GM18909 (cell line): ENCODE measurements at regions not wholly inside any gene's neighbourhood (a gene's known extent, or its start where the extent isn't known, plus 50 kb on each side); places are given as distances from the start of the nearest gene placed in this dataset.

Experiments used
- ATAC-seq: cut with Tn5 transposase; IDR thresholded peaks from one replicate; pipeline ENCODE4 v1.9.1; 2021; ENCODE audit warnings: mild to moderate bottlenecking; ENCODE audit not compliant: unreplicated experiment, poor library complexity

DNA sequence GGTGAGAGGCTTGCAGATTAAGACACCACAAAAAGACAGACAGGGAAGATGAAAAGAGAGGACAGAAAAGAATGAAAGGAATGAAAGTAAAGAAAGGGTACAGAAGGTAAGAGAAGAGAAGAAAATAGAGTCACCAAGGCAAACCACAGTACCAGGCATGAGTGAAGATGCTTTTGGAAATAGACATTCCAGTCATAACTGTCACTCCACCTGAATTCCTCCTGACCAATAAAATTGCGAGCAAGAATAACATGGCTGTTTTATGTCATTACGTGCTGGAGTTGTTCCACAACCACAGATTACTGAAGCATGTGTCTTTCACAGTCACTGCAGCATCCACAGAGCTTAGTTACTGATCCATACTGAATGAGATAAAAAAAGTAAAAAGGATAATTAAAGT, 864.9 kb upstream of the SLIT2 start:
- ATAC-seq = no peak

DNA sequence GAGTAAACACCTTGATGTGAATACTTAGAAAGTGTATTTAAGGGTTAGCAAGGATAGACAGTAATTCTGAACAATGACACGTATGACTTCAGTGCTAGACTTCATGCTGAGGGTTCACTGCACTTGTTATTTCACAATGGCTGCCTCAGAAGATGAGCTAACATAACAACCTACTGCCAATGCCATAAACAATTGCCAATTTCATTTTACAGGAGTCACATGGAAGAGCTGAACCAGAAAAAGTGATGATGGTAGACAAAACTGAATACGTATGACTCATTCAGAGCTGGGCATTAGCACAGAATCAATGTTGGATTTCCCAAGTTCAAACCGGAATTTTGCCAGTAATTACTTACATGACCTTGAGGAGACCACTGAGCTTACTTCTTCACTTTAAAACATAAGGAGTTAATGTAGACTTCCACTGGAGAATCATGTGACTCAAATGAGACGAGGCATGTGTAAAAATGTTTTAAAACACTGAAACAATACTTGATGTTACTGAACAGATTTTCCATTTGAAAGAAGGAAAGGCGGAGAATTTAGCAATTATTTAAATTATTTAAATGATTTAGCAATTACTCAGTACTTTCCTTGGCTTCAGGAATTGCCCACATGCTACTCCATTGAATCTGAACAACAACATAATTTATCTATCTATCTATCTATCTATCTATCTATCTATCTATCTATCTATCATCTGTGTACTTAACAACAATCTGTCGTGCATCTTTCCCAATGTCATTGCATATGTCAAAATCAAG, 868.5 kb upstream of the SLIT2 start:
- no peak for ATAC-seq

DNA sequence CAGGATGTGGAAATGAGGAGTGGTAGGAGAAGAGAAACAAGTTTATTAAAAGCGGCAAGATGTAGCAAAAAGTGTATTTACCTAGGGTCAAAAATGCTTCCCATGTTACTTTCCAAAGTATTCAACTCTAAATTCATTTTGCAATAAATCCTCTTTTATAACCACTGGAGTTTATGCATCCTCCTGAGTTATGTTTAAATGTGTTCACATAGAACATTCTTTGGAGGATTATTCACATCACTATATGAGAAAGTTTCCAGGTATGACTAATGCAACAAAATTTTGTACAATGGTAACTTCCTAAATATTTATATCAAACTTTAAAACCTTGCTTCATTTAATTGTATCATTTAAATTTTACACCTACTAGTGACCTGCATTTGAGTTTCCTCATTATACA, 870.6 kb upstream of the SLIT2 start:
- ATAC-seq = no peak

DNA sequence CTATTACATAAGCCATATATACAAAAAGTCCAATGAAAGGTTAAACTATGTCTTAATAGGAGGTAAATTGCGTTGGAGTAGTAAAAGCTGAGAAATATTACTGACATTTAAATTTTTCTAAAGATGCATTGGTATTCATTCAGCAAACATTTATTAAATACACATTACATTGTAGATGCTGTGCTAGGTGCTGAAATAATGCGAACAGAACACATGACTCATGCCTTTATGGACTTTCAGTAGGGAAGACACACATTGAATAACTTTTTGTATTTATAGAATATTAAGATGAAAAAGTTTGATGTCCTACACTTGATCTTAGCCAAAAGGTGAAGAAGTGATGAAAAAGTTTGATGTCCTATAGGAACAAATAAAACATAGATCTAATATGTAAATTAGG, 871.1 kb upstream of the SLIT2 start:
- no peak for ATAC-seq

DNA sequence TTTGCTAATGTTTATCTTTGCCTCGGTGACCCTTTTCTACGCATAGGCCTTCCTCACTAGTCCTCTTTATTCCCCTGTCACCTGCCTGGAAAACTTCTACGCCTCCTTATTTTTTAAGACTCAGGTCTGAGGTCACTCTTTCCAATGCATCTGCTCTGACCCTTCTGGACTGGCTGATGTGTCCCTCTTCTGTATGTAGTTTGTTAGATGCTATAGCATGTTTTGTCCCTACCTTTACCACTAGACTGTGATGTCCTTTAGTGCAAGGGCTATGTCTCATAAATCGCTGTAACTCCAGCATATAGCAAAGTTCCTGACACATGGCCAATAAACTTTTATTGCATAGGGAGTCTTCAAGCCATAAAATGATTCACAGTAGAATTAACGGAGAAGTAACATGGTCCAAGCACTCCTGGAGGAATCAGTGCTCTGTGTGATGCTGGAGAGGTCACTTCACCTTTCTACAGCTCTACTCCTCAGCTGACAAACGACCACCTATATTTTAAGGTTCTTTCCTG, 872.5 kb upstream of the SLIT2 start:
- ATAC-seq = no peak

DNA sequence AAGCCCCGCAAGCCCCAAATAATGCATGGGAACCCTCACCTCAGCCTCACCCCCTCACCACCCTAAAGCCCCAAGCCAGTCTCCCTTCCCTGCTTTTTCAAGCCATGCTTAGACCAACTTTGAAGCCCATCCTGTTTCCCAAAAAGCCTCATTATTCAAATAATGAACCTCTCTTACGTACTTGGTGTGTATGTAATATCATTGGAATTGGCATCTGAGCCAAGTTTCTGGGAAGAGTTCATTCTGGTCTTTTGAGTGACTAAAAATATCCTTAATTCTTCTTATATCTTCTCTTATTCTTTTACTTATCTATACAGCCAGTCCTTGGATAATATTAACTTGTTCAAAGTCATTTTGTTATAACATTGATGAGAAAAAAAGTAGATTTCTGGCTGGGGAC, 875.8 kb upstream of the SLIT2 start:
- no peak for ATAC-seq

DNA sequence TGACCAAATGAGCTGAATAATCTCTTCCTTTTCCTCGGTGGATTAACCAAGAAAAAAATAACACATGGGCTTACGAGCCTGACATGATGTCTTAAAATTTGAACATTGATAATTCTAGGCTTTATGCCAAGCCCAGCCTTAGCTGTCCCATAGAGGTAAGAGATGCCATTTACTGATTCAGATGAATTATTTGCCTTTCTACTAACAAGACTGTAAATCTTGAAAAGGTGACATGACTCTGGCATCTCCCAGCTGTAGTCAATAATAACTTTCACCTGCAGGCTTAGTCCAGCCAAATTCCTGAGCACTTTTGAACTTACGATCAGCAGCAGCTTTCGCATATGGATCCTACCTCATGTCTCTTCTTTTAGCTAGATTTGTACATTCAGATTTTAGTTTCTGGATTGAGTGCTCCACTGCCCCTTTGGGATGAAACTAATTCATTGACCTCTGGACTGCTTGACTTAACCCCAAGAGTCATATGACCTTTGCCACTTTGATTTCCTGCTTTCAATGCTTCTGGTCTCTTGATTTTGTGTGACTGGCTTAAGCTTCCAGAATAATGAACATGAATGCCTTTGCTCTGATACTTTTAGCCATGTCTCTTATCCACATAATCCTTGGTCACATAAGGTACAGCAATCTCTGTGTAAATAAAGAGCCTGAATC, 876.4 kb upstream of the SLIT2 start:
- ATAC-seq = no peak

DNA sequence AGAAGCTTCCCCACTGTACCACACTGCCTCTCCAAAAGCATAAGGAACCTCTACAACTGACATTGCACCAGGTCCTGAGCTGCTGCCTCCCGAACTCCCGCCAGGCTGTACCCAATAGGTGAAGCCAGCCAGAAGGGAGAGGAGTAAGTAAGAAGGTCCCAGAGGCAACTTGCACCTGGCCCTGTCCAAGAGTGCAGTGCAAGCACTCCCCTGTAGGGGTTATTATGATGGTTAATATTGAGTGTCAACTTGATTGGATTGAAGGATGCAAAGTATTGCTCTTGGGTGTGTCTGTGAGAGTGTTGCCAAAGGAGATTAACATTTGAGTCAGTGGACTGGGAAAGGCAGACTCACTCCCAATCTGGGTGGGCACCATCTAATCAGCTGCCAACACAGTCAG, 879.3 kb upstream of the SLIT2 start:
- no peak for ATAC-seq

DNA sequence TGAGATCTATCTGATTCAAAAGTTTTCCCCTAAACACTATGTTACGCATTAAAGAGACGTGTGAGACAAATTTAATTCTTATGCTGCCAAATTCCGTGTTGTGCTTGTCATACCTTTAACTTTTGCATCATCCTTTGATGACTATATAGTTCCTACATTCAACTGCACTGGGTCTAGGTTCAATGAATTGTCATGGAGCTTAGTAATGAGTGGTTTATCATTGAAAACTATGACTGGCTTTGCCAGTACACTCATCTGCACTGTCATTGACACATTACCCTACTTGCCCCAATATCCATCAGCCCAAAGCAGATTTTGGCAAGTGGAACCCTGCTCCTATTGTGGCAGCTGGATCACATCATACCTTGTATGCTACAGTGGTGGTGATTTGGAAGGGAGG, 882.9 kb upstream of the SLIT2 start:
- no peak for ATAC-seq

DNA sequence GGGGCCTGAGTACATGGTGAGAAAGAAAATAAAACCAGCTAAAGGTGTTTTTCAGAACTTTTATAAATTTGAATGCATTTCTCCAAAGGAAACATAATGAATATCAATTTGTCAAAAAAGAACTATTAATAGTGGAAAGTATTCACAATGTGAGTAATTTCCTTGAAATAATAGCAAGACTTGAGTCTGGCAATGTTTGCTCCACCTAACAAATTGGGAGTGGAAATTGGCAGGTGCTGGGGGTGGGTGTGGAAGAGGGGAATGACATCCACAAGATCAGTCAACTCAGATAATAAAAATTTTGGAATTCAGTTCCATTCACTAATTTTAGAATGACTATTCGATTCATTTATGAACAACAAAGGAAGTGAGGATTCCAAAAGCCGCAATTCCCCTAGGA, 884.8 kb upstream of the SLIT2 start:
- ATAC-seq = no peak

DNA sequence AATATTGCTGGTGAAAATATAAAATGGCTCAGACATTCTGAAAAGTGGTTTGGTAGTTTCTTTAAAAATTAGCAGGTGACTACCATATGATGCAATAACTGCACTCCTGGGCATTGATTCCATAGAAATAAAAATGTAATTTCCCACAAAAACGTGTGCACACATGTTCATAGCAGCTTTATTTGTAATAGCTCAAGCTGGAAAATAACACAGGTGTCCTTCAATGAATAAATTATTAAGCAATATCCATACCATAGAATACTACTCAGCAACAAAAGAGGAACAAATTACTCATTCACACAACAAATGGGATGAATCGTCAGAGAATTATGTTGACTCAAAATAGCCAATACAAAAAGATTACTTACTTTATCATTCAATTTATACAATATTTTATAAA, 893.7 kb upstream of the SLIT2 start:
- no peak for ATAC-seq

DNA sequence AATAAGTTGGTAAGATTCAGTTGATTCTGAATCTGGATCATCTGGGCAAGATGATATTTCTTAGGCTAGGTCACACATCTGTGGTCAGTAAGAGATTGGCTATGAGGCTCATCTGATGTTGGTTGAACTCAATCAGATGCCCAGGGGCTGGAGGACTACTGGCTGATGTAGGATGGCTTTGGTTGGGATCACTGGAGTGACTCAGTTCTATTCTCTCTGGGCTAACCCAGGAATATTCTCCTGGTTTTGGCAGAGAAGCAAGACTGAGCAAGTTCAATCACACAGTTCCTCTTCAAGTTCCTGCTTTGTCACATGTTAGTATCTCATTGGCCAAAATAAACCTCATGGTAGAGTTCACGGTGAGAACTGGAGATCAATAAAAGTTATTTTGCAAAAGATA, 902.3 kb upstream of the SLIT2 start:
- no peak for ATAC-seq

DNA sequence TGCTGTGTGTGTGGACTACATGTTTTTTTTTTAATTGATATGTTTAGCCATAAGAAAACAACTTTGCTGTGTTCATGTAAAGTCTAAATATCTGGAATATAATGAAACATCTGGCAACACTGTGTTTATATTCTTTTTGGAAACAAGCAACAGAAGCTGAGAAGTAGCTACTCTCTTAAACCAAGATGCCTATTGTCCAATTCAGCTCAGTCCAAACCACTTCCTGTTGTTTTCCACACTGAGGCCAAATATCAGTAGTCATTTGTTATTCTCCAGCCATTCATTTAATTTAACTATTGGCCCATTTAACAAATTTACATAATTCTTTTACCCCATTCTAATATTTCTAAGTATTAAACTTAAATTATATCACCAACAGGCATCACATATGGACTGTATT, 903.0 kb upstream of the SLIT2 start:
- no peak for ATAC-seq

DNA sequence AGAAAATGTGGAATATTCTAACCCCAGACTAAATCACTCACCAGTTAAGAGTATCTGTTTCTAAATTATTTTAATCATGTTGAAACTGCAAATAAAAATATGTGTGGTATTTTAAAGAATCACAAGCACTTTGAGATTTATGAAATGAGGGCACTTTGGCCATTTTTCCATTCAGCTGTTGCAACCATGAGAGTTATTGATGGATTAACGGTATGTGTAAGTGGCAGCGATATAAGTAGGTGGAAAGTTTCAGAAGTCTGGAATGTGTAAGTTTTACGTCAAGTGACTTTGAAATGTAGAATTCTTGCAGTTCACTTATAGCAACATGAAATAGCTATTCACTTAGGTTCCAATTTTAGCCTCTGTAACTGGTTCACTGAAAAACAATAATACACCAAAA, 905.1 kb upstream of the SLIT2 start:
- ATAC-seq = no peak

DNA sequence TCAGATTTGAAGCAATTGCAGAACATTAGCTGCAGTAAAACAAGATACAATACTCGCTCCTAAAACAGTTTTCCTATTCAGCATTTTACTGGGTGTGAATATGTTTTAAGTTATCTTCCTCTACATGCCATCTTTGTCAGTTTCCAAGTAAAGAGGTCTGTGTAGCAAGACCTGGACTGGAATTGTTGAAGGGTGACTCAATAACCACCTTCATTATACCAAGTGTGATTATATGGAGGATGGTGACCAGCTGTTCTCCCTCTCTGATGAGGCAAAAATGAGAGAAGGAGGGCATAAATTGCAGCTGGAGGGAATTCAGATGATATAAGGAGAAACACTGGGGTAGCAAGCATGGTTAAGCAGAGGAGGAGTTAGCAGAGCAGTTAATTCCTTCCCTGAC, 922.1 kb upstream of the SLIT2 start:
- no peak for ATAC-seq

DNA sequence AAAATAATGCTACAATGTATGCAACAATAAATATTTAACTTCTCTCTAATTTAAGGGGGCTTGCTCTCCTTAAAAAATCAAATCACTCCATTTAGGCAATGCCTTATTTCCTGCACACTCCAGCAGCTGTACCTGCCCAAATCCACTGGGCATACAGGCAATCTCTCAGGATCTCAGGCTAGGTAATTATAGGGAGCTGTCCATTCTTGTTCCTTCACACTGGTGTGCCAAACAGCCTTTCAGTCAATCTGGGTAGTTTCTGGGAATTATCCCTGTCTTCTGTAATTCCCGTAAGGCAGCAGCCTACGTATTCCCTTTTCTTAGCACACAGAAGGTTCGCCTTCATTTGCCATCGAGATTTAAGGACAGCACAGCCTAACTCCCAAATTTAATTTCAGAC, 922.6 kb upstream of the SLIT2 start:
- ATAC-seq = no peak

DNA sequence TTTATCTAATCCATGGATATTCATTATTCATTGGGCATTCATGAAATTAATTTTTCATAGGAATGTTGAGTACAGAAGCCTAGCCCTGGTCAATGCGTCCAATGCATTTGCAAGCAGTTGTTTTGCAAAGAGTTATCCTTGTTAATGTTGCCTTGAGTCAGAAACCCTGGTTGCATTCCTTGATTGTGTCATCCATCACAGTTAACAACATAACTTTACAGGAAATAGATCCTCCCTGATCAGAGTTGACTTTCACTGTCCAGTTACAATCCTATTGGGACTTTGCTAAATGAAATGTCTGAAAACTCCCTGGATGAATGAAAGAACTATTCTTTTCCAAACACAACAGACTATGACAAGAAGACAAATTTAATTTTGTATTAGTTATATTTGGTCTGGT, 924.3 kb upstream of the SLIT2 start:
- no peak for ATAC-seq

DNA sequence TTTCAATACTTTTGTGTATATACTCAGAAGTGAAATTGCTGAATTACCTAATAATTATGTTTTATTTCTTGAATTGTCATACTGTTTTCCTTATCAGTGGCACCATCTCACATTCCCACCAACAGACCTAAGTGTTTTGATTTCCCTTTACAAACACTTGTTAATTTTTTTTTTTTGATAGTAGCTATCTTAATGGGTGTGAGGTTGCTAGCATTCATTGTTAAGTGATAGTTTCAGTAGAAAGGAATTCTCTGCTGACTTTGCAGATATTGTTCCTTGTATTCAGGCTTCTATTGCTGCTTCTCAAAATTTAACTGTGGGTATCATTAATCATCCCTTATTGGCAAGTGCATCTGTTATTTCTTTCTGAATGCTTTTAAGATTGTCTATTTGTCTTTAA, 927.5 kb upstream of the SLIT2 start:
- ATAC-seq = no peak

DNA sequence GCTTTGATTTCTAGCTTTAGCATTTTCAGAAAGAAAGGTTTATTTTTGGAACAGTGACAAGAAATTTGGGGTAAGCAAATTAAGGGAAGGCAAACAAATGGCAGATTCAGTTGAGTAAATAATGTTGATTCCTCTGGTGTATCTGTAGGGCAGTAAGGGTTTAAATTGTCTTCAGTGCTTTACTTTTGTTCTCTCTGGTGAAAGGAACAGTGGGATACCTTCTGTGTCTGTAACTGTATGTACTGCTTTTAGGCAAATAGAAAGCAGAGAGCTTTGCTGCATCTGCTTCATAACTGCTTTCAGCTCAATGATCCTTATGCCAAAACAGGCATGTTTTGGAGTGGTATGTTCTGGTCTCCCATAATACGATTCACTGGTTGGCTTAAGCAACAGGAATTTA, 932.1 kb upstream of the SLIT2 start:
- no peak for ATAC-seq

DNA sequence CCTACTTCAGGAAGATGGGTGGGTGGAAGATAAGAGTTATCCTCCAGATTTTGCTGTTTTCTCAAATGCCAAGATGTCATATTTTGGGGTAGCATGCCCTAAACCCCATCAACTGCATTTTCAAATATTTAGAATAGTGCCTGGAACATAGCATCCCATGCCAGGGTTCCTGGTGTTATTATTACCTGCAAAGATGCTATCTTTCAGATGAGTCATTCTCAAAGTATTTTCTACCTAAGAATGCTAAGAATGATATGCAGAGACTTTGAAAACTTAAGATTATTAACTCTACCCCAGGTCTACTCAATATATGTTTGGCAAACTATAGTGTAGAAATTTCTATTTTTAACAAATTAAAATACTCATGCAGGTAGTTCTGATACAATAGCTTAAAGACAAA, 934.3 kb upstream of the SLIT2 start:
- ATAC-seq = no peak

DNA sequence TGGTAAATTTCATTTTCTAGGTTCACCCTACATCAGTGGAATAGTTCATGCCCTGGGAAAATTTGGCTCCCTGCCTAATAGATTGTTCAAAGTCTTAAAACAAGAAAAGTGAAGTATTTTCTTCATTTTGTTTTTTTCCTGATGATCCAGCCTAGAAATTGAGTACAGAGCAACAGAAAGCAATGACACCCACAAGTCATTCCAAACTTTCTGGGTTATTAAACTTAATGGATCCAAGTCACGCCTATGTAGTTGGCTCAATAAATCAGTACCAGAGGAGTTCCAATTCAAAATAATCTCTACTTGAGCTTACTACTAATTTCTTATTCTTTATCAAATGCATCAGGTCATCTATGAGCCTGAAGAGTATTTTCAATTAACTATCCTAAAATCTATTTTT, 937.6 kb upstream of the SLIT2 start:
- no peak for ATAC-seq

DNA sequence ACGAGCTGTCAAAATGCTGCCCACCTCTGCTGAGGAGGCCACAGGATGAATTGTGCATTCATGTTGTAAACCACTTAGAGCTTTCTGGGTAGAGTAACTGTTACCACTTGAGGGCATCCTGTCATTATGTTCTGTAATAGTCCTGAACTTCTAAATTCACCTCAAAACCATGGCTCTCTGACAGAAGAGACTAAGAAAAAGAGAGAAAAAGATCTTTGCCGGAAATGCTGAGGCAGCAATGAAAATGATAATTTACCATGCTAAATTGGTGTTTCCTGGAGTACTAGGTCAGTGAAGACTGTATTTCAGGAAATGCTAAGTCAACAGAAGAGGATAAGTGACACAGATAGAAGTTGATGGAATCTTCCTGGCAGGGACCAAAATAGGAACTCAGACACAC, 942.3 kb upstream of the SLIT2 start:
- ATAC-seq = no peak
